NCI-H1694 (cell line): ENCODE measurements at regions not wholly inside any gene's neighbourhood (a gene's known extent, or its start where the extent isn't known, plus 50 kb on each side); places are given as distances from the start of the nearest gene placed in this dataset.

ENCODE experiments used
- DNase-seq: peaks from one replicate; lab custom pipeline; 2025; lab: John Stamatoyannopoulos, UW

DNA sequence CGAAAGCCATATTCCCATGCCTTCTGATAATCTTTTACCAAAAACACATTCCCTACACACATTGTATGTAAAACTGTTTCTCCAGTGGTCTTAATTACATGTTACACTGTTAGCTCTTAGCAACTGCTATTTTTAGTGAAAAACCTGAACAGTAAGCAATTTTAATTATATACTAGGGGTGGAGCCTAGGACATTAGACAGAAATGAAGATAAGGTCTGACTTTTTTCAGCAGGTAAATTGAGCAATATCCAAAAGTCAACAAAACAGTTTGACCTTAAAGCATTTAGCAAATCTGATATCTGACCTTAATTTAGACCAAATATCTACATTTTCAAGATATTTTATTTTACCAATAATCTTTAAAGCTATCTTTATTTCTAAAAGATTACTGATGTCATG lies 60.2 kb downstream of the PDE6H start:
- DNase-seq: no peak

DNA sequence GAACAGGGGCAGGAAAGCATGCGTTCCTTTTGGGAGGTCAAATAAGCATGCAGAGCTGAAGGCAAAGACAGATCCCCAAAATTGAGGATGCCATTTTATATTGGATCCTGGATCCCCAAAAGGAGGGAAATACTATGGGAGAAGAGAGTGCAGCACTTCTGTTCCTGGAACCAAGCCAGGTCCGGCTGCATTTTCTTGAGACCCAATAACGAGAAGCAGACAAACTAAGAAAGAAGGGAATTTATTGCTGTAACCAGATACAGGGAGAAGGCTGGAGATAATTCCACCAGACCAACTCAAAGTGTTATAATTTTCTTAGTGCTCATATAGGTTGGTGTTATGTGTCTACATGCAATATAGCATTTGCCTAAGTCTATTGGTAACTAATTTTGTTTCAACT lies 60.8 kb downstream of the PDE6H start:
- no peak for DNase-seq

DNA sequence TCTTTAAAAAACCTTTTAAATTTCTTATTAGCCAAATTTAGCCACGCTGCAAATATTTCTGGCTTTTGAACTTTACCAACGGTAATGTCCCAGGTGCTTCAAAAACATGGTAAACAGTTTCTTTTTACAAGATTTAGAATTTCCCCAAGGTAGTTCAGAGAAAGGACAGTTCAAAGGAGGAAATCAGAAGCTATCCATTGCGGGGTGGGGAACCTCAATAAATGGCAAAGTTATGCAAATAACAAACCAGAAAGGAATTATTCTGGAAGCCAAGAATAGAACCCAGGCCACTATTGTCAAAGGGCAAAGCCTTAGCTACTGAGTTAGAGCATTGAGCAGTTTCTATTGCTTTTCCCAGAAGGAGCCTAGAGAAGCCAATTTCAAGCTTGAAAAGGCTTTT lies 62.3 kb downstream of the PDE6H start:
- DNase-seq: no peak

DNA sequence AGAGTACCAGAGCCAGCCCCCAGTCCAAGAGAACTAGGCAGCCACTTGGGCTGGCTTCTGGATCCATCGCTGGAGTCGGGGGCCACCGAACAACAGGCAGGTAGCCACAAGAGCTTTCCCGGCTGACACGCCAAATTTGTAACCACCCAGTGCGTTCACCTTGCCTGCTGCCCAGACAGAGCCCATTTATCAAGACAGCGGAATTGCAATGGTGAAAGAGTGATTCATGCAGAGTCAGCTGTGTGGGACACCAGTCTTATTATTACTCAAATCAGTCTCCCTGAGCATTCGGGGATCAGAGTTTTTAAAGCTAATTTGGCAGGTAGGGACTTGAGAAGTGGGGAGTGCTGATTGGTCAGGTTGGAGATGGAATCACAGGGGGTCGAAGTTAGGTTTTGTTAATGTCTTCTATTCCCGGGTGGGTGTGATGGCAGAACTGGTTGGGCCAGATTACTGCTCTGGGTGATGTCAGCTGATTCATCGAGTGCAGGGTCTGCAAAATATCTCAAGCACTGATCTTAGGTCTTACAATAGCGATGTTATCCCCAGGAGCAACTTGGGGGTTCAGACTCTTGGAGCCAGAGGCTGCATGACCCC lies 64.3 kb downstream of the PDE6H start:
- no peak for DNase-seq

DNA sequence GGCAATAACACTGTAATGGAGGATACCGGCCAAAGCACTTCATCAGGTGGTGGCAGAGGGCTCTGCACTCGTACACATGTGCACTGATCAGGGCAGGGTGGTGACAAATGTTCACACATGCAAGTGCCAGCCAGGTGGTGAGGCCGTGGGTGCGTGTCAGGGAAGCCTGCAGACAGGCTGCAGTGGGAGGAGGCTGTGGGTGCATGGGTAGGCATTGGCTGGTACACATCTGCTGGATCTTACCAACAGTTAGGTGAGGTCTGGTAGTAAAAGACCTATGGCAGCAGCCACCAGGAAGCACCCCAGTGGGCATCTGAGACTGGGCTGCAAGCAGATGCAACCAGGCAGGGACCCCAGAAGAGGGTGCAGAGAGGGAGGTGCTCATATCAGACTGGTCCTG lies 65.3 kb downstream of the PDE6H start:
- DNase-seq: no peak

DNA sequence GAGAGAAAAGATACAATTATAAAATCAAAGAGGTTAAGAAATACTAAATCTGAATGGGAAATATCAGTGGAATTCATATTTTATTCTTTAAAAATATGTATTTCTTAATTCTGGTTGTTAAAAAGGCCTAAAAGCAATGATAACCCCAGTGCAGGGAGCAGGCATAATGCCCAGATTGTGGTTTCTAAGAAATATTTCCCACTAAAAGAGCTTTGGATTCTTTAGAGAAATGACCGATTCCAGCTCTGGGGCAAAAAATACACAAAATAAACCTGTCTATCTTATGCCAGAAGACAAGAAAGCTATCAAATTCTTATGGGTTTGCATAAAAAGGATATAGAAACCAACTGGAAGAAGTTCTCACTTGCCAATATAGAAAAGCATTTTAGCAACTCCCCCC lies 71.6 kb downstream of the PDE6H start:
- no peak for DNase-seq

DNA sequence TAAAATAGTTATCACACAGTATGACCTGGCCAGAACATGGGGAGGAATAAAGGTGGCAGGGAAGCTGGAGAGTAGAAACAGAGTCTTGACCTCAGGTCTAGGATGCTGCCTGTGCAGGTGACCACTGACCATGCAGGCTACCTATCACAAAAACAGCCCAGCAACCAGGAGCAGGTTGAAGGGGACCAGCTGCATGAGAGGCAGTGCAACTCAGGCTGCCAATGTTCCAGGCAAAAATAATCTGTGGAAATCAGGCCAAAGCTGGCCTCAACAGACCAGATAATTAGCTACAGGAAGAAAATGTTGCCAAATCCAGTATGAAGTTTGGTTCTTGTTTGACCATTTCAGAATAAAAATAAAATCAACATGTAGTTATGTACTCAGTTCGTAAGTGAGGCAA lies 72.6 kb downstream of the PDE6H start:
- no peak for DNase-seq

DNA sequence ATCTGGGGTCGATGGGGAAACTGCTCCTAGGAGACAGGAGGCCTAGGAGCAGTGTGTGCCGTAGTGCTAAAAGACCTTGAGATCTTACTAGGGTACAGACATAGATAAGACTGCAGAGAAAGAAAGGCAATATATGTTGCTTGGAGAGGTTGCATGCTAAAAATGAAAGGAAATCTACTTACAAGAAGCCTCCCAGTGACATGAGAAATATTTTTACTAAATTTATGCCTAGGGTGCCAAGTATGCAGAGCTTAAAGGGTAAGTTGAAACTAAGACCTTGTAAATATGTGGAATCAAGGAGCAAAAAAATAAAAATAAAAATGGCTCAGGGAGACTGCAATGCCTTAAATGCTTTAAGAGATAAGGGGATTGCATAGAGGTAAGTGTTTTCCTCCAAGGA lies 74.8 kb downstream of the PDE6H start:
- no peak for DNase-seq

DNA sequence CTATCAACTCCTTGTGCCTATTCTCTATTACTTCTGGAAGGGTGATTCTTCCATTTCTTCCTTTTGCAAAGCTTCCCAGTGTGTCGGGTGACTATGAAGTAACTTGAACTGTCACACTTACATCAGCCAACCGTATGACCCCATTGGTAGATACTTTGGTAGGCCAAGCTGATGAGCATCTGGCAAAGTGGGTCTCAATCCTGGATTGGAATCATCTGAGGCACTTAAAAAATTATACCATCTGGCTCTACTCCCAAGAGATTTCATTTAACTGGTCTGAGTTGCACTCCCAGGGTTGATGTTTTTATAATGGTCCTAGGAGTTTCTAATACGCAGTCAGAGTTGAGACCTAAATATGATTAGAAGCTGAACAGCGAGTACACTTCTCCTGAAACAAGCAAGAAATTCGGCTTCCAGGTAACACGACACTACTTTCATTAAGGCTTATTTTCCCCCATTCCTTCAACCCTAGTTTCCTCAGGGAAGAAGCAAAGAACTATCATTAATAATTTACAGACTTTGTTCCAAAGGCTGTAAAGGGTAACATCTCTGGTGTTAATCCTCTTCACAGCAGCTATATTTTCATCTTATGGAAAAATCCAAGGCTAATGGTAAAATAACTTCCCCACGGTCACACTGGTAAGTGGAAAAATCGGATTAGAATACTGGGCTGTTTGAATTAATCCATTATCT lies 76.8 kb downstream of the PDE6H start:
- peak; percentile 6 for DNase-seq

DNA sequence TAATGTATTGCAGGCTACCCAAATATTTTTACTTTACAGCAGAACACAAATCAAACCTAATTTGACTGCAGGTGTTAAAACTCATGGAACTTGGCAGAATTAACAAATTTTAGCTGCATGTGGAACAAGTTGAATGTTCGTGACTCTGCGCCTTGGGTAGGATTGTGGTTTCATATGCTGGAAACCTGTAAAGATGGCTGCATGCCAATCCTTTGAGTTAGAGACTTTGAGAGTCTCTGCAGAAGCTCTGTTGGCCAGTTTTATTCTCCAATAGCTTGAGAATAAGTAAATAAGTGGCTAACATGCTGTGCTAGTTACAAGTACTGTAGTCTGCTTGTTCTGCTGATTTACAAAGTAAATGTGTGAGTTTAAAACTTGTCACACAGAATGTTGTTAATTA lies 77.8 kb downstream of the PDE6H start:
- no peak for DNase-seq

DNA sequence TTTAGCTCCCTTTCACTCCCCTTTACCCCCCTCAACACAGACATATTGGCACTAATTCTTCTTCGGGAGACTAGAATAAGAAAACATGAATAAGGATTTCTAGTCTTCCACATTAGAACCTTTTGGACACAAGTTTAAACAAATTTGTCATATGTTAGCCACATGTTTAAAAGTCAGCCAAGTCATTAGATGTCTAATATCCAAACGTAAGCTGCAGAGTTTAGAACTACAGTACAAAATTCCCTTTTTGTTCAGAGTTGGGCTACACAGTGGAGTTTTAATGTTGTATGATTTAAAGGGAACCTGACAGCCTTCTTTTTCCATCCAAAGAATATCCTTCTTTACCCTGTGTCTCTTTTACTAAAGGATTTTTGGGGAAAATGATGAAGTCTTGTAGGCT lies 79.8 kb downstream of the PDE6H start:
- no peak for DNase-seq

DNA sequence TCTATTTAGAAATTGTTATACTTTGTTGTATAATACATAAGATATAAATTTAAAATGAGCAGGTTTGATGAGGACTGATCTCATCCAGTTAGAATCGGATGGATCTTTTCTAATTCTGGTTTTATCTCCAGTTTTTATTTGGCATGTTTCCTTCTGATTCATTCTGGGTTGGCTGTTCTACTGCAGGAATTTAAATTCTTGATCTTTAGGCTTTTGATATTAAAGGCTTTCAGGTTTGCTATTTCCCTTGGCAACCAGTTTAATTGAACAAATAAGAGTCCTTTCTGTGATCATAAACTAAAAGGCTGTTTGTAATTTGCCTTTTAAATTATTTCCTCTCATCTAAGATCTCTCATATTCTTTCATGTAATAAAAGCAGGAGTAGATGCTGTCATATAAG lies 83.4 kb downstream of the PDE6H start:
- DNase-seq: no peak
